ENCODE measurements at regions not wholly inside any gene's neighbourhood (a gene's known extent, or its start where the extent isn't known, plus 50 kb on each side); places are given as distances from the start of the nearest gene placed in this dataset.

GRCh38 chr9:86723346-86723745, 224.0 kb downstream of the GAS1 start:
- no peak overlapping the region for H3K4me3 ChIP-seq (ENCODE audit: low read depth, poor library complexity, severe bottlenecking)
- WGBS, 2 donors, result 54 to 55% methylated on average over 3 of the region's 3 CpGs
- DNase-seq (ENCODE audit: low spot score in 2 of 2), result no peak
- TF ChIP-seq CTCF (IDR thresholded peaks at IDR 0.05) (no peak), POLR2A (IDR thresholded peaks at IDR 0.05) (no peak)
- intact Hi-C loops (cut with DNase I; ENCODE audit: low total_unique reads), result no loop called here

GRCh38 chr9:86722706-86723075, 224.6 kb downstream of the GAS1 start:
- intact Hi-C loops (cut with DNase I; ENCODE audit: low total_unique reads), result no loop called here
- no peak for TF ChIP-seq POLR2A (IDR thresholded peaks at IDR 0.05)
- no peak for TF ChIP-seq CTCF (IDR thresholded peaks at IDR 0.05)
- DNase-seq (ENCODE audit: low spot score in 2 of 2), result no peak
- WGBS, 2 donors, result 28 to 34% methylated on average over 3 of the region's 3 CpGs
- H3K4me3 ChIP-seq (ENCODE audit: low read depth, poor library complexity, severe bottlenecking), result no peak overlapping the region

GRCh38 chr9:86721843-86722705, 225.2 kb downstream of the GAS1 start:
- WGBS, 2 donors, result 14 to 20% methylated on average over 5 of the region's 5 CpGs
- intact Hi-C loops (cut with DNase I; ENCODE audit: low total_unique reads), result no loop called here
- no peak for TF ChIP-seq POLR2A (IDR thresholded peaks at IDR 0.05)
- TF ChIP-seq CTCF (IDR thresholded peaks at IDR 0.05), result no peak
- H3K4me3 ChIP-seq (ENCODE audit: low read depth, poor library complexity, severe bottlenecking), result no peak overlapping the region
- peak in 1 of 2 donors; percentile 71 for DNase-seq (ENCODE audit: low spot score in 2 of 2)

- intact Hi-C loops (cut with DNase I; ENCODE audit: low total_unique reads), result no loop called here
Measured at GRCh38 chr9:86721226-86721781, 226.0 kb downstream of the GAS1 start.

GRCh38 chr9:86720639-86721225, 226.6 kb downstream of the GAS1 start:
- TF ChIP-seq POLR2A (IDR thresholded peaks at IDR 0.05) (no peak), CTCF (IDR thresholded peaks at IDR 0.05) (no peak)
- WGBS, 2 donors, result 80 to 81% methylated on average over 9 of the region's 9 CpGs
- no peak for DNase-seq (ENCODE audit: low spot score in 2 of 2)
- intact Hi-C loops (cut with DNase I; ENCODE audit: low total_unique reads), result no loop called here
- no peak overlapping the region for H3K4me3 ChIP-seq (ENCODE audit: low read depth, poor library complexity, severe bottlenecking)

More at GRCh38 chr9:86721226-86721781, 226.0 kb downstream of the GAS1 start:
- TF ChIP-seq POLR2A (IDR thresholded peaks at IDR 0.05) (no peak), CTCF (IDR thresholded peaks at IDR 0.05) (no peak)
- no peak overlapping the region for H3K4me3 ChIP-seq (ENCODE audit: low read depth, poor library complexity, severe bottlenecking)
- DNase-seq (ENCODE audit: low spot score in 2 of 2), result no peak
- 13 to 15% methylated on average over 5 of the region's 5 CpGs for WGBS, 2 donors
